HEK293 (cell line): ENCODE measurements at regions not wholly inside any gene's neighbourhood (a gene's known extent, or its start where the extent isn't known, plus 50 kb on each side); places are given as distances from the start of the nearest gene placed in this dataset.

ENCODE experiments used
- CTCF ChIP-seq: fragments of 450-650 bp; formaldehyde crosslinking; IDR thresholded peaks from 2 replicates; pipeline ENCODE4 v1.5.1; 2016; ENCODE audit warnings: missing biosample characterization, missing genetic modification characterization
- ELK4 ChIP-seq: IDR thresholded peaks from 2 replicates; pipeline ENCODE4 v1.6.1; 2011; ENCODE audit warnings: mild to moderate bottlenecking, low read depth, low read length, borderline replicate concordance
- GLI4 ChIP-seq: fragments of 450-650 bp; formaldehyde crosslinking; IDR thresholded peaks from 2 replicates; pipeline ENCODE4 v1.5.1; 2016; ENCODE audit warnings: missing biosample characterization, missing genetic modification characterization
- HOXD13 ChIP-seq: sonication (generic); formaldehyde crosslinking; IDR thresholded peaks from 2 replicates; pipeline ENCODE4 v1.8.0; 2022; ENCODE audit warnings: missing genetic modification reagents, borderline replicate concordance
- SETDB1 ChIP-seq: IDR thresholded peaks from one replicate; pipeline ENCODE4 v1.6.1; 2017; ENCODE audit warnings: mild to moderate bottlenecking, low read length, moderate library complexity, mixed read lengths; ENCODE audit not compliant: insufficient read length
- ZNF10 ChIP-seq: fragments of 450-650 bp; formaldehyde crosslinking; IDR thresholded peaks from 2 replicates; pipeline ENCODE4 v1.5.1; 2017; ENCODE audit warnings: missing biosample characterization, missing genetic modification characterization
- ZNF558 ChIP-seq: fragments of 450-650 bp; formaldehyde crosslinking; IDR thresholded peaks from 2 replicates; pipeline ENCODE4 v1.5.1; 2016; ENCODE audit warnings: missing biosample characterization, missing genetic modification characterization
- ZNF645 ChIP-seq: fragments of 450-650 bp; formaldehyde crosslinking; IDR thresholded peaks from 2 replicates; pipeline ENCODE4; 2016; ENCODE audit warnings: missing biosample characterization, missing genetic modification characterization
- ZNF660 ChIP-seq: fragments of 450-650 bp; IDR thresholded peaks from 2 replicates; pipeline ENCODE4 v1.5.1; 2018; ENCODE audit warnings: missing biosample characterization, mild to moderate bottlenecking, missing genetic modification characterization
- ZNF747 ChIP-seq: fragments of 450-650 bp; formaldehyde crosslinking; IDR thresholded peaks from 2 replicates; pipeline ENCODE4 v1.5.1; 2016; ENCODE audit warnings: missing biosample characterization, missing genetic modification characterization
- ZNF777 ChIP-seq: fragments of 450-650 bp; formaldehyde crosslinking; IDR thresholded peaks from 2 replicates; pipeline ENCODE4 v1.5.1; 2017; ENCODE audit warnings: missing biosample characterization, missing genetic modification characterization, borderline replicate concordance
- ZSCAN4 ChIP-seq: fragments of 450-650 bp; formaldehyde crosslinking; IDR thresholded peaks from 2 replicates; pipeline ENCODE4 v1.5.1; 2017; ENCODE audit warnings: missing biosample characterization, missing genetic modification characterization

GRCh38 chr14:86739761-86740160 lies 1209.8 kb downstream of the FLRT2 start:
- no peak for TF ChIP-seq ZNF747 (tag by site-specific recombination)
- TF ChIP-seq ZNF660 (tag by site-specific recombination), result no peak
- no peak for TF ChIP-seq CTCF (tag by site-specific recombination)
- TF ChIP-seq ZNF777 (tag by site-specific recombination), result no peak
- TF ChIP-seq ZNF558, result no peak
- no peak for TF ChIP-seq ZSCAN4 (tag by site-specific recombination)
- TF ChIP-seq ZNF10 (tag by site-specific recombination), result no peak
- no peak for TF ChIP-seq GLI4 (tag by site-specific recombination)
- TF ChIP-seq HOXD13 (CRISPR knock-in tag), result no peak
- TF ChIP-seq ZNF645, result no peak
- TF ChIP-seq ELK4, result no peak
- no peak for TF ChIP-seq SETDB1
